ENCODE measurements at regions not wholly inside any gene's neighbourhood (a gene's known extent, or its start where the extent isn't known, plus 50 kb on each side); places are given as distances from the start of the nearest gene placed in this dataset.

GRCh38 chr2:104772996-104773395, 80.9 kb upstream of the POU3F3 start:
- no peaks in the 10 kb centered on the region for H3K36me3 Mint-ChIP-seq (ENCODE audit: unreplicated experiment)

GRCh38 chr2:104774631-104775030, 79.3 kb upstream of the POU3F3 start:
- no peak for TF ChIP-seq CTCF (IDR thresholded peaks at IDR 0.05; ENCODE audit: partially characterized antibody, unreplicated experiment)
- Mint-ChIP-seq H3K4me1 (ENCODE audit: low read depth, unreplicated experiment) (no peaks in the 10 kb centered on the region), H3K27me3 (ENCODE audit: unreplicated experiment) (no peaks in the 10 kb centered on the region), H3K27ac (ENCODE audit: unreplicated experiment) (no peak overlapping the region), H3K4me3 (ENCODE audit: unreplicated experiment) (no peak overlapping the region), H3K9me3 (ENCODE audit: unreplicated experiment) (no peaks in the 10 kb centered on the region), H3K36me3 (ENCODE audit: unreplicated experiment) (no peaks in the 10 kb centered on the region)
- DNase-seq, result no peak

More at GRCh38 chr2:104772996-104773395, 80.9 kb upstream of the POU3F3 start:
- Mint-ChIP-seq H3K27me3 (ENCODE audit: unreplicated experiment) (no peaks in the 10 kb centered on the region), H3K27ac (ENCODE audit: unreplicated experiment) (no peak overlapping the region), H3K9me3 (ENCODE audit: unreplicated experiment) (no peaks in the 10 kb centered on the region), H3K4me3 (ENCODE audit: unreplicated experiment) (no peak overlapping the region), H3K4me1 (ENCODE audit: low read depth, unreplicated experiment) (no peaks in the 10 kb centered on the region)
- DNase-seq, result no peak
- no peak for TF ChIP-seq CTCF (IDR thresholded peaks at IDR 0.05; ENCODE audit: partially characterized antibody, unreplicated experiment)

GRCh38 chr2:104777721-104778120, 76.2 kb upstream of the POU3F3 start:
- Mint-ChIP-seq H3K27ac (ENCODE audit: unreplicated experiment) (no peak overlapping the region), H3K27me3 (ENCODE audit: unreplicated experiment) (no peaks in the 10 kb centered on the region), H3K9me3 (ENCODE audit: unreplicated experiment) (no peaks in the 10 kb centered on the region), H3K4me1 (ENCODE audit: low read depth, unreplicated experiment) (no peaks in the 10 kb centered on the region), H3K36me3 (ENCODE audit: unreplicated experiment) (no peaks in the 10 kb centered on the region), H3K4me3 (ENCODE audit: unreplicated experiment) (no peak overlapping the region)
- DNase-seq, result no peak
- no peak for TF ChIP-seq CTCF (IDR thresholded peaks at IDR 0.05; ENCODE audit: partially characterized antibody, unreplicated experiment)

- Mint-ChIP-seq H3K4me3 (ENCODE audit: unreplicated experiment) (no peak overlapping the region), H3K27ac (ENCODE audit: unreplicated experiment) (no peak overlapping the region), H3K36me3 (ENCODE audit: unreplicated experiment) (no peaks in the 10 kb centered on the region), H3K4me1 (ENCODE audit: low read depth, unreplicated experiment) (no peaks in the 10 kb centered on the region), H3K27me3 (ENCODE audit: unreplicated experiment) (no peaks in the 10 kb centered on the region), H3K9me3 (ENCODE audit: unreplicated experiment) (no peaks in the 10 kb centered on the region)
- TF ChIP-seq CTCF (IDR thresholded peaks at IDR 0.05; ENCODE audit: partially characterized antibody, unreplicated experiment), result no peak
- DNase-seq, result no peak
Measured at GRCh38 chr2:104781151-104781550, 72.8 kb upstream of the POU3F3 start.

- H3K4me1 Mint-ChIP-seq (ENCODE audit: low read depth, unreplicated experiment), result no peaks in the 10 kb centered on the region
- H3K9me3 Mint-ChIP-seq (ENCODE audit: unreplicated experiment), result no peaks in the 10 kb centered on the region
- H3K27me3 Mint-ChIP-seq (ENCODE audit: unreplicated experiment), result no peaks in the 10 kb centered on the region
- no peak overlapping the region for H3K4me3 Mint-ChIP-seq (ENCODE audit: unreplicated experiment)
- no peak for DNase-seq
- no peak overlapping the region for H3K27ac Mint-ChIP-seq (ENCODE audit: unreplicated experiment)
- TF ChIP-seq CTCF (IDR thresholded peaks at IDR 0.05; ENCODE audit: partially characterized antibody, unreplicated experiment), result no peak
- no peaks in the 10 kb centered on the region for H3K36me3 Mint-ChIP-seq (ENCODE audit: unreplicated experiment)
Measured at GRCh38 chr2:104784264-104784663, 69.7 kb upstream of the POU3F3 start.

All from glutamatergic neuron (in vitro differentiated cells).